Sciatic nerve (tissue), 2 donors: ENCODE measurements at regions not wholly inside any gene's neighbourhood (a gene's known extent, or its start where the extent isn't known, plus 50 kb on each side); places are given as distances from the start of the nearest gene placed in this dataset.
A peak's percentile ranks its signal among the peaks of the same experiment; 100 is the strongest.
"Not testable (repeated sequence)": the region's sequence is repeated elsewhere in the genome, so short reads cannot be mapped to it uniquely, and the experiment has no call there.

Source experiments
- ATAC-seq: fragments of 200-7000 bp; cut with Tn5 transposase; one replicate; pipeline ENCODE4 v1.9.1; 2020; ENCODE audit warnings: mild to moderate bottlenecking, moderate library complexity
- DNase-seq: peaks from one replicate; pipeline ENCODE4 v3.0.0-alpha.2; 2020; ENCODE audit warnings: low spot score
- intact Hi-C: fragments of 100-400 bp; cut with DNase I; formaldehyde crosslinking; loops from one replicate; pipeline ENCODE4 v1.14.2; 2022
- donor health status: DM: no; HTN: no; CAD: no.
- donor health status: DM: no; HTN: no; CAD: no.

DNA sequence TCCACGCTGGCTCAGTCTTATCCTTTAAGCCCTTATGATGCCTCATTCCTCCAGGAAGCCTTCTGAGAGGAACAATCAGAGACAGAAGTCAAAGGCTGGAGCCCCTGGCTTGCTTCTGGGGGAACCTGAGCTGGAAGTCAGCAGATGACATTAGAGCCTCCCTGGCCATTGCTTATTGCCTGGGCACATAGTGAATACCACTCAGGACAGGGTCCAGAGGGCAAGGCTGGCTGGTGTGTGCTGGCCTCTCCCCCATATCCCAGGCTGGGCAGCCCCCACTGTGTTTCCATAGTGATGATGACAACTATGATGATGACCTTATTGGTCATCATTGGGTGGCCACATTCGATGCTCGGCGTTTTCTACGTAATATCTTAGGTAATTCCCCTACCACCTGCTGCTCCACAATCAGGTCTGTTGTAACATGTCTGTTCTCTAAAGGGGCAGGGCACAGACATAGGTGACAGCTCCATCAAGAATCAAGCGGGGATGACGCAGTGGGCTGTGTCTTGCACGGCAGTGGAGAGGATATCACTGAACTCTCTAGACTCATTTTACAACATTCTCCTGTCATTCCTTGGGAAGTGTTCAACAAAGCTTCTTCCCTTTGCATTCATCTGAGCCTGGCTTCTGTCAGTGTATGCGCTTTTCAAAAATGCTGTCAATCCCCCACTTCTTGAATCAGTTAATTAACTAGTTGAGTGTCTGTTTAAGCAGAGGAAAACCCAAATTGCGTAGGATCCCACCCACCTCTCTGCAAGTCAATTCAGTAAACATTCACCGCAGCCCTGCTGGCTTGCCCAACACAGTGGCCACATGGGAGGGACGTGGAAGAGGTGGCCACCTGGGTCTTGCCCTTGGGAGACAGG lies 89.4 kb upstream of the TSHZ3 start:
- ATAC-seq: no peak
- no peak for DNase-seq
- intact Hi-C loops: no loop called here

GRCh38 chr19:31439270-31439573 lies 90.0 kb upstream of the TSHZ3 start:
- ATAC-seq (no peak), DNase-seq (no peak)
- intact Hi-C loops: no loop called here

DNA sequence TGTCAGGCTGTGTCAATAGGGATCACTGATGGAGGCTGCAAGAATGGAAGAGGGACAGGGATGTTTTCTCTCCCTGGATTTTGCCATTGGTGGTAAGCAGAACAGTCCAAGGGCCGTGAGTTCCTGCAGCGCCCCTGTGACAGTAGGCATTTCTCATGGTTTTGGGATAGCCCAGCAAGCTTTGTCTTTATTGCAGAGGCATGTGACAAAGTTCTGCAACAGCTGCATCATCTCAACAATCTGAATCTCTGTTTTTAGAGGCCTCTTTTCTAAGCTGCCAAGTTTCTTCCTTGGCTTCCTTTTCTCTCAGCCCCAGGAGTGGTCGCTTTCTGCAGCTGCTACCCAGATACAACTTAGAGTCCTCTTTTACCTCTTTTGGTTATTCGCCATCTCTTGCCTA lies 95.7 kb upstream of the TSHZ3 start:
- intact Hi-C loops: no loop called here
- no peak for DNase-seq
- no peak for ATAC-seq

DNA sequence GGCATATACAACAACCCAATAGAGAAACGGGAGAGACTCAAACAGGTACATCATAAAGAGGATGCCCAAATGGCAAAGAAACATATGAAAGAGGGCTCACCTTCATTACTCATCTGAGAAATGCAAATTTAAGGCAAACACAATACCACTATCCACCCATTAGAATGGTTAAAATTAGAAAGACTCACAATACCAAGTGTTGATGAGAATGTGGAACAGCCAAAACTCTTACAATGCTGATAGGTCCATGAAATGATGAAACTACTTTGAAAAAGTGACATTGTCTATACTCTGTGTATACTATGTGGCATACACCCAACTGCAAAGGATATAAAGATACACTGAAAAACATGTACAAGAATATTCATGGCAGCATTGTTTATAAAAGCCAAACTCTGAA lies 96.2 kb upstream of the TSHZ3 start:
- ATAC-seq (no peak), DNase-seq (no peak)
- intact Hi-C loops: no loop called here

- DNase-seq (no peak), ATAC-seq (peak; percentile 76)
- intact Hi-C loops: no loop called here
Measured at GRCh38 chr19:31448221-31448657, 99.0 kb upstream of the TSHZ3 start.

DNA sequence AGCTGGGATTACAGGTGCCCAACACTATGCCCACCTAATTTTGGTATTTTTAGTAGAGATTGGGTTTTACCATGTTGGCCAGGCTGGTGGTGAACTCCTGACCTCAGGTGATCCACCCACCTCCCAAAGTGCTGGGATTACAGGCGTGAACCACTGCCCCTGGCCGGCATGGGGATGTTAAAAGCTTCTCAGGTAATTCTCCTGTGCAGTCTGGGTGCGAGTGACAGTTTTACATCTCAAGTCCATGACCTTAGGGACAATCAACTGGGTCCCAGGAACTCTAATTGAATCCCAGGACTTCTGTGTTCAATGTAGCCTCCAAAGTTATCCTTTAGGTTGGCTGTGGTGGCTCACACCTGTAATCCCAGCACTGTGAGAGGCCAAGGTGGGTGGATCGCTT lies 100.1 kb upstream of the TSHZ3 start:
- ATAC-seq (no peak), DNase-seq (no peak)
- intact Hi-C loops: no loop called here

DNA sequence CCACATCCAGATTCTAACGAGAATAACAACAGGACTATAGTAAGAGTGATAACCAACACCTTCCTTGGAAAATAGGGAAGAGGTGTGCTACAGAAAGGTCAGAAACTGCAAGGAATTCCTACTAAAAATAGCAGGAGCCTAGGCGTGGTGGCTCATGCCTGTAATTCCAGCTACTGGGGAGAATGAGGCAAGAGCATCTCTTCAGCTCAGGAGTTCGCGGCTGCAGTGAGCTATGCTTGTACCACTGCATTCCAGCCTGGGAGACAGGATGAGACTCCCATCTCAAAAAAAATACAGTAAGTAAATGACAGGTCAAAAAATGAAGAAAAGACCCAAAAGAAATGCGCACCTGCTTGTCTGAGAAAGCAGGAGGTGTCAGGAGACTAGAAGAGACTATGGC lies 101.5 kb upstream of the TSHZ3 start:
- intact Hi-C loops: no loop called here
- DNase-seq: no peak

DNA sequence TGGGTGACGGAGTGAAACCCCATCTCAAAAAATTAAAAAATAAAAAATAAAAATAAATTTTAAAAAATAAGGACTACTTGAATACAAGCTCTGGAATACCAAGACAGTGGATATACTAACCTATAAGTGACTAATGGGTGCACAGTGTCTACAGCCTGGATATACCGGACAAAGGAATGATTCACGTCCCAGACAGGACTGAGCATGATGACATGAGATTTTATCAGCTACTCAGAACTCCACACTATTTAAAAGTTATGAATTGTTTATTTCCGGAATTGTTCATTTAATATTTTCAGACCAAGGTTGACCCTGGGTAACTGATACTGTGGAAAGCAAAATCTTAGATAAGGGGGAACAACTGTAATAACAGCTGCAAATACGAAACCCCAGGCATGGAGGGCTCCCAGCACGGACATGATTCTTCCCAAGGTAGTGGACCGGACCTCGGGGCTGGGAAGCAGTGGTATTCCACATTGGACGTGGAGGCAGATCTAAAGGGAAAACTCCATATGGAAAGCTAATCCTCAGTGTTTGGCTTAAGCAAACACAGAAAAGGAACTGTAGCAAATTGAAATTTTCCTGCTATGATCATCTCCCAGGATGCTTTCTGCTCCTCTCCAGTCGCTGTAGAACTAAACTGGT lies 102.6 kb upstream of the TSHZ3 start:
- intact Hi-C loops: no loop called here
- DNase-seq (no peak), ATAC-seq (no peak)

More for the DNA sequence above, 101.5 kb upstream of the TSHZ3 start:
- ATAC-seq: no peak

GRCh38 chr19:31459430-31459829 lies 110.2 kb upstream of the TSHZ3 start:
- intact Hi-C loops: no loop called here
- ATAC-seq (no peak), DNase-seq (no peak)

GRCh38 chr19:31461814-31462539 lies 112.7 kb upstream of the TSHZ3 start:
- no peak for DNase-seq
- intact Hi-C loops: no loop called here

GRCh38 chr19:31470229-31470939 lies 121.1 kb upstream of the TSHZ3 start:
- no peak for DNase-seq
- ATAC-seq: no peak
- intact Hi-C loops: no loop called here

More at GRCh38 chr19:31461814-31462539, 112.7 kb upstream of the TSHZ3 start:
- no peak for ATAC-seq

DNA sequence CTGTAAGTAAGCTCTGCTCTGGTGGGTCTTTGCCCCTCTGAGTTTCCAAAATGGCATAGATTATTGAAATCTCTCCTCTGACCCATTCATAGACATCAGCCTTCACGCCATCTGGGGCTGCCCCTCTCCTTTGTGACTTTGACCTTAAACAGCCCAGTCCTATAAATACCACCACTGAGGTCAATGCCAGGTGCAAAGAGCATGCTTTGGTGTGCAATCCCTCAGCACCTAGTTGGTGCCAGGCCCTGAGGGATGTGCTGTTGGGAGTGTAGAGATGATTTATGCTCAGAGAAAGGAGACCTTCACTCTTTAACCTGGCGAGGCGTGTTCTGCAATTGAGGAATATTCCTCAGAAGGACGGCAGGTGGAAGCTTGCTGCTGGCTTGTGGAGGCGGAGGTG lies 121.7 kb upstream of the TSHZ3 start:
- ATAC-seq (no peak), DNase-seq (no peak)
- intact Hi-C loops: no loop called here

DNA sequence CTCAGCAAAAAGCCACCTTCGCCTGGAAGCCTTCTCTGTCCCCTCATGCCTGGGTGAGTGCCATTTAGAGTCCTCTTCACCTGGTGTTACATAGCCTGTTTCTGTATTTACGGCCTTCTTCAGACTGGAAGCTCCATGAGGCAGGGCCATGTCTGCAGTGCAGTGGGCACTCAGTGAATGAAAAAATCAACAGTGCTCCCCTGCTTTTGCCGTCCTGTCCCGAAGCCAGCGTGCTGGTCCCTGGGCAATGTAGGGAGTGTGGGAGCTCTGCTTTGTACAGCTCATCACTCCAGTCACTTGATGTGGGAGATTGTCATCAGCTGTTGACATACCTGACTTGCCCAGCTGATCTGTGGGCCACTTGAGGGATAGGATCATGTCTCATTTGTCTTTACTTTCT lies 129.0 kb upstream of the TSHZ3 start:
- ATAC-seq (no peak), DNase-seq (no peak)
- intact Hi-C loops: no loop called here

DNA sequence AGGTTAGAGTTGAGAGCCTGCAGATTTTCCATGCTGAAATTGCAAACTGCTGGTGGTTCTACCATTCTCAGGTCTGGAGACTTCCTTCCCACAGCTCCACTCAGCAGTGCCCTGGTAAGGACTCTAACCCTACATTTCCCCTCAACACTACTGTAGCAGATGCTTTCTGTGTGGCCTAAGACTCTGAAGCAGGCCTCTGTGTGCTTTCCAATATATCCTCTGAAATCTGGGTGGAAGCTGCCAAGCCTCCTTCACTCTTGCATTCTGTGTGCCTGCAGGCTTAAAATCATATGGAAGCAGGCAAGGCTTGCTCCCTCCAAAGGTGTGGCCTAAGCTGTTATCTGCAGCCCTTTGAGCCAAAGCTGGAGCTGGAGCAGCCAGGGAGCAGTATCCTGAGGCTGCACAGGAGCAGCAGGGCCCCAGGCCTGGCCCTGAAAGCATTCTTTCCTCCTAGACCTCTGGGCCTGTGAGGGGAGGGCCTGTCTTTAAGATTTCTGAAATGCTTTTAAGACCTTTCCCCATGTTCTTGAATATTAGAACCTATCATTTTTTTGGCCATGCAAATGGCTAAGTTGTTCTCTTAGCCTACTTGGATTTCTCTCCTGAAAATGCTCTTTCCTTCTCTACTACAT lies 134.1 kb upstream of the TSHZ3 start:
- ATAC-seq: no peak
- intact Hi-C loops: no loop called here
- DNase-seq: no peak

DNA sequence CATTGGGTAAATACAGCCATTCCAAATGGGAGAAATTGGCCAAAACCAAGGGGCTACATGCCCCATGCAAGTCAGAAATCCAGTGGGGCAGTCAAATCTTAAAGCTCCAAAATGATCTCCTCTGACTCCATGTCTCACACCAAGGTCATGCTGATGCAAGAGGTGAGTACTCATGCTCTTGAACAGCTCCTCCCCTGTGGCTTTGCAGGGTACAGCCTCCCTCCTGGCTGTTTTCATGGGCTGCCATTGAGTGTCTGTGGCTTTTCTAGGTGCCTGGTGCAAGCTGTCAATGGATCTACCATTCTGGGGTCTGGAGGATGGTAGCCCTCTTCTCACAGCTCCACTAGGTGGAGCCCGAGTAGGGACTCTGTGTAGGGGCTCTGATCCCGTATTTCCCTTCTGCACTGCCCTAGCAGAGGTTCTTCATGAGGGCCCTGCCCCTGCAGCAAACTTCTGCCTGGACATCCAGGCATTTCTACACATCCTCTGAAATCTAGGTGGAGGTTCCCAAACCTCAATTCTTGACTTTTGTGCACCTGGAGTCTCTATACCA lies 135.7 kb upstream of the TSHZ3 start:
- ATAC-seq: not testable (repeated sequence)

DNA sequence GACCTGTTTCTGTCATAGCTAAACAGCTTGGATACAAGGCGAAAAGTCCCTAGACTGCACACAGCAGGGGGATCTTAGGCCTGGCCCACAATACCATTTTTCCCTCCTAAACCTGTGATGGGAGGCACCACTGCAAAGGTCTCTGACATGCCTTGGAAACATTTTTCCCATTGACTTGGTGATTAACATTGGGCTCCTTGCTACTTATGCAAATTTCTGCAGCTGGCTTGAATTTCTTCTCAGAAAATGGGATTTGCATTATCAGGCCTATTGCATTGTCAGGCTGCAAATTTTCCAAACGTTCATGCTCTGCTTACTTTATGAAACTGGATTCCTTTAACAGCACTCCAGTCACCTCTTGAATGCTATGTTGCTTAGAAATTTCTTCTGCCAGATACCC lies 136.2 kb upstream of the TSHZ3 start:
- DNase-seq (no peak), ATAC-seq (no peak)
- intact Hi-C loops: no loop called here

More for the DNA sequence above, 135.7 kb upstream of the TSHZ3 start:
- DNase-seq, intact Hi-C loops: not testable (repeated sequence)

GRCh38 chr19:31491242-31491641 lies 142.0 kb upstream of the TSHZ3 start:
- intact Hi-C loops: no loop called here
- ATAC-seq (no peak), DNase-seq (no peak)

DNA sequence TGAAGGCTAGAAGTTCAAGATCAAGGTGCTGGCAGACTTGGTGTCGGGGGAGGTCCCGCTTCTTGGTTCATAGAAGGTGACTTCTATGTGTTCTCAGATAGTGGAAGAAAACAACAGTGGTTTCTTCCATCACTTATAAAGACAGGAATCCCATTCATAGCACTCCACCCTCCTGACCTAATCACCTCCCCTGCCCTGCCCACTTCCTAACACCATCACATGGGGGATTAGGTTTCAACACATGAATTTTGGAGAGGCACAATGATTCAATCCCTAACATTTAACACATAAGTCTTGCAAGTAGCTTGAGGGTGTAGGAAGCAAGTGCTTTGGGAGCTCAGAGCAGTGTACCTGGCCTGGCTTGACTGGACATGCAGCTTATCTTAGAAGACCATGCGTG lies 142.8 kb upstream of the TSHZ3 start:
- intact Hi-C loops: no loop called here
- no peak for DNase-seq
- ATAC-seq: peak; percentile 42

DNA sequence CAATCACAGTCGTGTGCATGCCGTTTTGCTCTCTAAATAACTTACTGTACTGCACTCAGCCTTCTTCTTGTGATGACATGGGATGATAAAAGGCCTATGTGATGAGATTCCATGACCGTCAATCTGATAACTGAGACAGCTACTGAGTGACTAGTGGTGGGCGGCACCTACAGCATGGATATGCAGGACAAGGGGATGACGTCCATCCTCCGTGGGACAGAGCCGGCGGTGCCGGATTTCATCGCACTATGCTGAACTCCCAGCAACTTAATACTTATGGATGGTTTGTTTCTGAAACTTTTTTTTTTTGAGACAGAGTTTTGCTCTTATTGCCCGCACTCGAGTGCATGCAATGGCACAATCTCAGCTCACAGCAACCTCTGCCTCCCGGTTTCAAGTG lies 146.8 kb upstream of the TSHZ3 start:
- intact Hi-C loops: no loop called here
- ATAC-seq: no peak

More for the DNA sequence above, 146.8 kb upstream of the TSHZ3 start:
- DNase-seq: no peak
